ENCODE measurements at regions not wholly inside any gene's neighbourhood (a gene's known extent, or its start where the extent isn't known, plus 50 kb on each side); places are given as distances from the start of the nearest gene placed in this dataset.

DNA sequence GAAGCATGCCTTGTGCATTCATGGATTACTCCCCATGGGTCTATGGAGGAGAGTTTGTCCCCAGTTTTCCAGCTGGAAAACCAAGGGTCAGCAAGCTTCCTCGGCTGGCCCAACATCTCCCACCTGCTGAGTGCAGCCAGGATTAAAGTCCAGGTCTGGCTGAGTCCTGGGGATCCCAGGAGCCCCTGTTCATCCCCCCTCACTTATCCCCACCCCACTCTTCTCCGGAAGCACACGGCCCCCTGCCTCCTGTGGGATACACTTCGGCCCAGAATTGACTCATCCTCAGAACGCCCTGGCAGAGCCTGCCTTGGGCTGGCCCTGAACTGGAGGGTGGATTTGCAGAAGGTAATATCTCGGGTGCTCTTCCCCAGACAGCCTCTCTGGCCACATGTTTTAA, 276.1 kb downstream of the NPHP4 start:
- no peak overlapping the region for H3K4me3 ChIP-seq (ENCODE audit: low read length)
- no peaks in the 10 kb centered on the region for H3K36me3 ChIP-seq (ENCODE audit: control insufficient read depth, low read depth, low read length)
- H3K9me3 ChIP-seq (ENCODE audit: control insufficient read depth, low read depth, low read length) = no peaks in the 10 kb centered on the region
- no peak overlapping the region for H3K9ac ChIP-seq (ENCODE audit: low read length)
- H3K27me3 ChIP-seq (ENCODE audit: control insufficient read depth, insufficient read depth, low read length) = no peaks in the 10 kb centered on the region
- no peak overlapping the region for H3K27ac ChIP-seq (ENCODE audit: low read length)
- peaks cover 19% of the 10 kb centered on the region for H3K4me1 ChIP-seq (ENCODE audit: control insufficient read depth, low read depth, low read length)

DNA sequence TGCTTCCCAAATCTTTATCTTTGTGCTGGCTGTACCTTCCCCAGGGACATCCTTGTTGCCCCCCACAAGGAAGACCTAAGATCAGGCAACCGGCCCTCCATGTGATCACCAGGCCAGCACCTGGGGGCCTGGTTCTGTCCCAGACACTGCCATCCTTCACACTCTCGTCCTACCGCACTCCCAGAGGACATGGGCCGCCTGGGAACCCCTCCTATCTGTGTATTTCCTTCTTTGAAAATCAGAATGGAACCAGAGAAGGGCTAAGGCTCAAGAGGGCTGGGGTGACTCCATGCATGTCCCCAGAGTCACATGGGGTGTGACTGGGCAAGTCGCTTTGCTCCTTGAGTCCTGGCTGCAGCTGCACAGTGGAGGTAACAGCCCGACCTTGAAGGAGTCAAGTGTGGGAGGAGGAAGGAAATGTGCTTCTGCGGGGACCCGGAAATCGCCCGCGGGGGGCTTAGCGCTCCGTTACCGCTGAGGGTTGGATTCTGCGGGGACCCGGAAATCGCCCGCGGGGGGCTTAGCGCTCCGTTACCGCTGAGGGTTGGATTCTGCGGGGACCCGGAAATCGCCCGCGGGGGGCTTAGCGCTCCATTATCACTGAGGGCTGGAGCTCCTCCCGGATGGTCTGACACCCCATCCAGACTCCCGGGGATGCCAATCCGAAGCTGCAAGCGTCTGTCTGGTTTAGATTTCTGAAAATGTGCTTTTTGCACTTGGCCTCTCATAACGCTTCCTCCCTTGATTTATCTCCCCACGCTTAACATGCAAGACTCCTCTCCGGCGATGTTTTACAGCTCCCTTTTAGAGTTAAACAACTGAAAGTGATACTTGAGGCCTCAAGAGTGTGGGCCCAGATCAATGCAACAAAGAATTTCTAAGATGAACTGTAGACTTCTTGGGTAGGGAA, 278.9 kb downstream of the NPHP4 start:
- peaks cover 14% of the 10 kb centered on the region for H3K4me1 ChIP-seq (ENCODE audit: control insufficient read depth, low read depth, low read length)
- no peaks in the 10 kb centered on the region for H3K9me3 ChIP-seq (ENCODE audit: control insufficient read depth, low read depth, low read length)
- no peak overlapping the region for H3K27ac ChIP-seq (ENCODE audit: low read length)
- no peaks in the 10 kb centered on the region for H3K36me3 ChIP-seq (ENCODE audit: control insufficient read depth, low read depth, low read length)
- no peak overlapping the region for H3K9ac ChIP-seq (ENCODE audit: low read length)
- no peaks in the 10 kb centered on the region for H3K27me3 ChIP-seq (ENCODE audit: control insufficient read depth, insufficient read depth, low read length)
- H3K4me3 ChIP-seq (ENCODE audit: low read length) = no peak overlapping the region

DNA sequence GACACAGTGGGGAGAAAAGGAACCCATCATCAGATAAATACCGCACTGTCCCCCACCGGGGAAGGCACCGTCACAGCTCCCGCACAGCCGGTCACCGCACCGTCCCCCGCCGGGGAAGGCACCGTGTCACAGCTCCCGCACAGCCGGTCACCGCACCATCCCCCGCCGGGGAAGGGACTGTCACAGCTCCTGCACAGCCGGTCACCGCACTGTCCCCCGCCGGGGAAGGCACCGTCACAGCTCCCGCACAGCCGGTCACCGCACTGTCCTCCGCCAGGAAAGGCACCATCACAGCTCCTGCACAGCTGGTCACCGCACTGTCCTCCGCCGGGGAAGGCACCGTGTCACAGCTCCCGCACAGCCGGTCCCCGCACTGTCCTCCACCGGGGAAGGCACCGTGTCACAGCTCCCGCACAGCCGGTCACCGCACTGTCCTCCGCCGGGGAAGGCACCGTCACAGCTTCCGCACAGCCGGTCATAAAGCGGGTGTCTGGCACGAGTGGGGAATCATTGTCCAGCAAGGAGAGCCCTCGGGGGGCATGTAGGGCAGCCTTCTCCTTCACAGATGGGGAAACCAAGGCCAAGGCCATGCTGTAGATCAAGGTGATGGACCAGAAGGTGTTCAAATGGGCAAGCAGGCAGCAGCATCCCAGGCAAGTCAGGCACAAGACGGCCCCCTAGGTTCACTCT, 280.1 kb downstream of the NPHP4 start:
- H3K9me3 ChIP-seq (ENCODE audit: control insufficient read depth, low read depth, low read length) = no peaks in the 10 kb centered on the region
- H3K36me3 ChIP-seq (ENCODE audit: control insufficient read depth, low read depth, low read length) = no peaks in the 10 kb centered on the region
- H3K9ac ChIP-seq (ENCODE audit: low read length) = no peak overlapping the region
- no peak overlapping the region for H3K27ac ChIP-seq (ENCODE audit: low read length)
- no peak overlapping the region for H3K4me3 ChIP-seq (ENCODE audit: low read length)
- no peaks in the 10 kb centered on the region for H3K27me3 ChIP-seq (ENCODE audit: control insufficient read depth, insufficient read depth, low read length)
- H3K4me1 ChIP-seq (ENCODE audit: control insufficient read depth, low read depth, low read length) = peaks cover 8% of the 10 kb centered on the region

DNA sequence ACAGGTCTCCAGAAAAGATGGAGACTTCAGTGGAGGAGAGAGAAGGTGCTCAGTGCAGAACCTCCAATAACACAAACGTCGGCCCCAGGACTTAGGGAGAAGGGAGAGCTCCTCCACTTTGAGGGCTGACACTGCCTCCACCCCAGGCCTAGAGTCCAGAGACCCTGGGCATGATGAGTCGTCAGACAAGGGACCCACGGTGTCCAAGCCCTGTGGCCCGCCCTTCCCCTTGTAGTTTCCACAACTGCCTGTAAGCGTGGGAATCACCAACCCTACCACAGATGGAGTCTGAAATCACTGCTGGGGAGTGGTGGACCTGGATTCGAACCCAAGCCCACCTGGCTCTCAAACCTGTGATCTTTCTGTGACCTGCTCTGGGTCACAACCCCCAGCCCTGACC, 281.1 kb downstream of the NPHP4 start:
- Histone ChIP-seq H3K9ac (ENCODE audit: low read length) (no peak overlapping the region), H3K27ac (ENCODE audit: low read length) (no peak overlapping the region), H3K4me3 (ENCODE audit: low read length) (no peak overlapping the region), H3K4me1 (ENCODE audit: control insufficient read depth, low read depth, low read length) (no peaks in the 10 kb centered on the region), H3K36me3 (ENCODE audit: control insufficient read depth, low read depth, low read length) (no peaks in the 10 kb centered on the region), H3K9me3 (ENCODE audit: control insufficient read depth, low read depth, low read length) (no peaks in the 10 kb centered on the region), H3K27me3 (ENCODE audit: control insufficient read depth, insufficient read depth, low read length) (no peaks in the 10 kb centered on the region)

DNA sequence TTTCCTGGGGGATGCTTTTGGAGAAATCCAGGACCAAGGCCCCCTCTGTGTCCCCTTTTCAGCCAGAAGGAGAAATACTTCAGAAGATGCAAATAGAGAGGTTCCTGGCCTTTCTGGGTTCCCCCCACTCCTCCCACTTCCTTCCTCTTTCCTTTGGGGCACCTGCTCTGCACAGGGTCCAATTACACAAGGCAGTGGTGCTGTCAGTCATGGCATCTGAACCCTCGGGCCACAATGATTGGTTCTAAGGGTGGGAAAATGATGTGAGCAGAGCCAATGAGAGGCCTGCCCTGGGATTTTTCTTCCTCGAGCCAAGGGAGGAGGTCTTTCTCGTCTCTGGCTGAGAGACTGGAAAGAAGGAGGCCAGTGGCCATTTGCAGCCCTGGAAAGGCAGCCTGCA, 282.2 kb downstream of the NPHP4 start:
- Histone ChIP-seq H3K36me3 (ENCODE audit: control insufficient read depth, low read depth, low read length) (no peaks in the 10 kb centered on the region), H3K9ac (ENCODE audit: low read length) (no peak overlapping the region), H3K4me3 (ENCODE audit: low read length) (no peak overlapping the region), H3K9me3 (ENCODE audit: control insufficient read depth, low read depth, low read length) (no peaks in the 10 kb centered on the region), H3K27ac (ENCODE audit: low read length) (no peak overlapping the region), H3K27me3 (ENCODE audit: control insufficient read depth, insufficient read depth, low read length) (no peaks in the 10 kb centered on the region), H3K4me1 (ENCODE audit: control insufficient read depth, low read depth, low read length) (no peaks in the 10 kb centered on the region)

DNA sequence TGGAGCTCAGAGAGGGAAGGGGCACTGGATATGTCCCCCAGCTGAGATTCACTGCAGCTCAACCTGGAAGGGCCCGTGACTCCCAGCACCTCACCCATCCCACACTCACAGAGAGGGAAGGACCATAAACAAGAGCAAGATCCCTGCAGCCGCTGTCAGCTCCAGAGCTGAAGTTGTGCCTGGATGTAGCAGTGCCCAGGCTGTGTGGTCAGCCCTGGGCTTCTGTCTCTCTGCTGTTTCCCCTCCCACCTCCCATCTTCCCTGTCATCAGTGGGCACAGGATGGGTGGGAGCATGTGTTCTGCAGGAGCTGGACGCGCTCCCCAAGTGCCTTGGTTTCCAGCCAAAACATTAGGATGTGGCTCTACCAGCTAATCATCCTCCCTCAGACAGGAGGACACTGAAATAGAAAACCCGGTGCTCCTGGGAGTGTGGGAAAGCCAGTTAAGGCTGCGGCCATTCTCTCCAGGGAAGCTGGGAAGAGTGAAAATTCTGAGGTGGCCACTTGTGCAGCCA, 282.7 kb downstream of the NPHP4 start:
- Histone ChIP-seq H3K4me1 (ENCODE audit: control insufficient read depth, low read depth, low read length) (peaks cover 4% of the 10 kb centered on the region), H3K36me3 (ENCODE audit: control insufficient read depth, low read depth, low read length) (no peaks in the 10 kb centered on the region), H3K9ac (ENCODE audit: low read length) (no peak overlapping the region), H3K9me3 (ENCODE audit: control insufficient read depth, low read depth, low read length) (no peaks in the 10 kb centered on the region), H3K27ac (ENCODE audit: low read length) (no peak overlapping the region), H3K27me3 (ENCODE audit: control insufficient read depth, insufficient read depth, low read length) (no peaks in the 10 kb centered on the region), H3K4me3 (ENCODE audit: low read length) (no peak overlapping the region)

DNA sequence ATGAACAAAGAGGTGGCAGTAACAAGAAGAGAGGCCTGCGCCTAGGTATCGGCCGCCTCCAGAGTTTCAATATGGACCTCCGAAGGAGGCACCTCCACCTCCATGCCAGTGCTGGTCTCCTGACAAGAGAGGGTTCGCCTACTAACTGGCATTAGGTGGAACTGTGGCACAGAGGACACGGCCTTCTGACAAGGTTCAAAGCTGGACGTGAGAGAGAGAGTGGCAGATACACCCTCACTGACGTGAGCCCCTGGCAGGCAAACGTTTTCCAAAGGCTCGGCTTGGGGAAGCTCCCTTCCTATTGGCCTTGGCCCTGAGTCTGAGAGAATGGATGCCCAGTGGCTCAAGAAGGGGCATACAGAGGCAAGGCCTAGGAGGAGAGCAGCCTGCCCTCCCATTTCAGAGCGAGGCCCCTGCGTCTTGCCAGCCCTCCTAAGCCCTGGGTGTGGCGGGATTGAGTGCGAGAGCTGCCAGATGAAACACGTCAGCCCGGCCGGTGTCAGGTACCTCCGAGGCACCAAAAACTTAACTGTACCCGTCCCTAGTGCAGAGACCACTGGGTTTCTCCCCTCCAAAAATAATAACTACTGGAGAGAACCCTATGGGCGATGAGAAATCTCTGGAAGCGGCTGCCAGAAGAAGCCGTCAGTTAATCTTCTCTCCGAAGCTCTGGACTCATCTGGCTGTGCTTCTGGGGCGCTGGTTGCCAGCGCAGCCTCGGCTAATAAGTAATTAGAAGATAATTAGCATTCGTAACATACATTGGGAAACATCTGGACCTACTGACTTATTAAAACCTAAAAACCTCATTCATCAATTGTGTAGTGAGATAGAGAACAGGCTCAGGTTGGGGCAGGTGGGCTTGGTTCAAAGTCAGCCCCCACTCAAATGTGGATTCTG, 283.6 kb downstream of the NPHP4 start:
- Histone ChIP-seq H3K9ac (ENCODE audit: low read length) (no peak overlapping the region), H3K27ac (ENCODE audit: low read length) (no peak overlapping the region), H3K9me3 (ENCODE audit: control insufficient read depth, low read depth, low read length) (no peaks in the 10 kb centered on the region), H3K4me1 (ENCODE audit: control insufficient read depth, low read depth, low read length) (peaks cover 5% of the 10 kb centered on the region), H3K36me3 (ENCODE audit: control insufficient read depth, low read depth, low read length) (no peaks in the 10 kb centered on the region), H3K4me3 (ENCODE audit: low read length) (no peak overlapping the region), H3K27me3 (ENCODE audit: control insufficient read depth, insufficient read depth, low read length) (no peaks in the 10 kb centered on the region)

DNA sequence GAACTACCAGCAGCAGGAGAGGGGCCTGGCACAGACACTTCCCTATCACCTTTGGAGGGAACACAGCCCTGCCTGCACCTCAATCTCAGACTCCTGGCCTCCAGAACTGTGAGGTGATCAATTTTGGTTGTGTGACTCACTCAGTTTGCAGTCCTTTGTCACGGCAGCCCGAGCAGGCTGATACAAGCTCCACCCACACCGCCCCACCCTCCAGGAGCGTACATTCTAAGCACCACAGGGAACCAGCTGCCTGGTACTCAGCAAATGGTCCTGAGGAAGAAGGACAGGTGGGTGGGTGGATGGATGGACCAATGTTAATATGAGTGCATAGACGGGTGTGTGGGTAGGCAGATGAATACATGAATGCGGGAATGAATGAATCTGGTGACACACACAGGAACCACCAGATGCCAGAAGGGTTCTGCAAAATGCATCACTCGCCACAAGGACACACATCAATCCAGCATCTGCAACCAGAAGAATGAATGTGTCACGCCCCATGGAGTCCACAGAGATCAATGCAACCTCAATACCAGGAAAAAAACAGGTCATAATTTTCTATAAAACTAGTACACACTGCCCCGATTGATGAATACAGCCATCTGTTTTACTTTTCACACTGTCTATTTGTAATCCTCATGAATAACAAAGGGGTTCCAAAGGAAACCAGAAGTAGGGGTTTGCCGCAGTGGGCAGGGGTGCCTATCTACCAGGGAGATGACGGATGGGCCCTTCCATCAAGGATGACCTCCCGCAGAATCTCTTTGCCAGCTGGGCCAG, 284.5 kb downstream of the NPHP4 start:
- Histone ChIP-seq H3K36me3 (ENCODE audit: control insufficient read depth, low read depth, low read length) (no peaks in the 10 kb centered on the region), H3K9me3 (ENCODE audit: control insufficient read depth, low read depth, low read length) (no peaks in the 10 kb centered on the region), H3K27ac (ENCODE audit: low read length) (no peak overlapping the region), H3K27me3 (ENCODE audit: control insufficient read depth, insufficient read depth, low read length) (no peaks in the 10 kb centered on the region), H3K4me3 (ENCODE audit: low read length) (no peak overlapping the region), H3K4me1 (ENCODE audit: control insufficient read depth, low read depth, low read length) (peaks cover 5% of the 10 kb centered on the region), H3K9ac (ENCODE audit: low read length) (no peak overlapping the region)

DNA sequence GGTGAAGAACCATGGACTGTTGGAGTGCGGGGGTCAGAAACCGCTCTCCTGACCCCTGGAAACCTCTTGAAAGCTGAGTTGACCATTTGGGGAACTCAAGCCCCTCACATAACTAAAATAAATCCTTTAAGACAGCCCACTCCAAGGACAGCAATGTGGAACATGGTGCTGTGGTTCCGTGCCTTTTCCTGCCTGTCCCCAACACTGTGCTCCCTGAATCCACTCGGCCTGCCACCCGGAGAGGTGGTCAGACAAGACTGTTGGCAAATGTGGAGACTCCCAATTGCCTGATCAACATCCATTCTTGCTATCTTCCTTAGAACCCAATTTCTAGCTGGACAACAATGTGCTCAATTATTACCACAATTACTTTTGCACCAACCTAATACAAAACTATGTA, 286.0 kb downstream of the NPHP4 start:
- Histone ChIP-seq H3K4me3 (ENCODE audit: low read length) (no peak overlapping the region), H3K9ac (ENCODE audit: low read length) (no peak overlapping the region), H3K9me3 (ENCODE audit: control insufficient read depth, low read depth, low read length) (no peaks in the 10 kb centered on the region), H3K4me1 (ENCODE audit: control insufficient read depth, low read depth, low read length) (peaks cover 5% of the 10 kb centered on the region), H3K36me3 (ENCODE audit: control insufficient read depth, low read depth, low read length) (no peaks in the 10 kb centered on the region), H3K27ac (ENCODE audit: low read length) (no peak overlapping the region), H3K27me3 (ENCODE audit: control insufficient read depth, insufficient read depth, low read length) (no peaks in the 10 kb centered on the region)

DNA sequence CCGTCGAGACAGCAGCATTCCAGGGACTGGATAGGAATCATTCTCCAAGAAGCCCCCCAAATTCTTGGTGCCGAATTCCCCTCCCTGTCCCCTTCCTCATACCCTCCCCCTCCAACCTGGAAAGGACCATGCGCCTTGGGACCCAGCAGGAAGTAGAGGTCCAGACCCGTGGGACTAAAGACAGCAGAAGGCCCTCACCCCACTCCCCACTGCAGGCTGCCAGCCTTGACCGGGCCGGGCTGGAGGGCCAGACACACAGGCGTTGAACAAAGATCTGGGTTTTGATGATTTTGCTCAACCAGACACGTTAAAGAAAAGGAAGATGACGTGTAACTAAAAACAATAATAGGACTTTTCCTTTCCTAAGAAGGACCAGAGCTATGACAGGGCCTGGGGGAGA, 286.5 kb downstream of the NPHP4 start:
- no peak overlapping the region for H3K9ac ChIP-seq (ENCODE audit: low read length)
- no peaks in the 10 kb centered on the region for H3K27me3 ChIP-seq (ENCODE audit: control insufficient read depth, insufficient read depth, low read length)
- no peak overlapping the region for H3K27ac ChIP-seq (ENCODE audit: low read length)
- H3K36me3 ChIP-seq (ENCODE audit: control insufficient read depth, low read depth, low read length) = no peaks in the 10 kb centered on the region
- peaks cover 5% of the 10 kb centered on the region for H3K4me1 ChIP-seq (ENCODE audit: control insufficient read depth, low read depth, low read length)
- H3K9me3 ChIP-seq (ENCODE audit: control insufficient read depth, low read depth, low read length) = no peaks in the 10 kb centered on the region
- H3K4me3 ChIP-seq (ENCODE audit: low read length) = no peak overlapping the region
